ENCODE measurements at regions not wholly inside any gene's neighbourhood (a gene's known extent, or its start where the extent isn't known, plus 50 kb on each side); places are given as distances from the start of the nearest gene placed in this dataset.

GRCh38 chr3:110381992-110382391 lies 689.6 kb upstream of the NECTIN3 start:
- no peak for TF ChIP-seq POLR2AphosphoS5 (IDR thresholded peaks at IDR 0.05; ENCODE audit: low read depth, low read length)
- TF ChIP-seq POLR2A (IDR thresholded peaks at IDR 0.05; ENCODE audit: low read depth, low read length) = no peak

Measured in GM12892 (cell line).